Astrocyte of the spinal cord (primary cell): ENCODE measurements at regions not wholly inside any gene's neighbourhood (a gene's known extent, or its start where the extent isn't known, plus 50 kb on each side); places are given as distances from the start of the nearest gene placed in this dataset.

Experiments used
- DNase-seq: peaks from one replicate; pipeline ENCODE4 v3.0.0; 2011; ENCODE audit warnings: low read depth, low spot score
- H3K4me3 ChIP-seq: 2 replicates; pipeline ENCODE4 v1.5.1; 2011; ENCODE audit warnings: low read depth, mild to moderate bottlenecking, low read length, moderate library complexity
- in situ Hi-C: cut with HindIII; loops from 2 replicates; pipeline ENCODE4 v1.10.0; 2017; ENCODE audit warnings: low sequenced_read_pairs
- TF ChIP-seq, protein P1 (sequence below): IDR thresholded peaks from 2 replicates; pipeline ENCODE4 v1.5.1; 2012; ENCODE audit warnings: low read depth, mild to moderate bottlenecking, low read length, inconsistent platforms

DNA sequence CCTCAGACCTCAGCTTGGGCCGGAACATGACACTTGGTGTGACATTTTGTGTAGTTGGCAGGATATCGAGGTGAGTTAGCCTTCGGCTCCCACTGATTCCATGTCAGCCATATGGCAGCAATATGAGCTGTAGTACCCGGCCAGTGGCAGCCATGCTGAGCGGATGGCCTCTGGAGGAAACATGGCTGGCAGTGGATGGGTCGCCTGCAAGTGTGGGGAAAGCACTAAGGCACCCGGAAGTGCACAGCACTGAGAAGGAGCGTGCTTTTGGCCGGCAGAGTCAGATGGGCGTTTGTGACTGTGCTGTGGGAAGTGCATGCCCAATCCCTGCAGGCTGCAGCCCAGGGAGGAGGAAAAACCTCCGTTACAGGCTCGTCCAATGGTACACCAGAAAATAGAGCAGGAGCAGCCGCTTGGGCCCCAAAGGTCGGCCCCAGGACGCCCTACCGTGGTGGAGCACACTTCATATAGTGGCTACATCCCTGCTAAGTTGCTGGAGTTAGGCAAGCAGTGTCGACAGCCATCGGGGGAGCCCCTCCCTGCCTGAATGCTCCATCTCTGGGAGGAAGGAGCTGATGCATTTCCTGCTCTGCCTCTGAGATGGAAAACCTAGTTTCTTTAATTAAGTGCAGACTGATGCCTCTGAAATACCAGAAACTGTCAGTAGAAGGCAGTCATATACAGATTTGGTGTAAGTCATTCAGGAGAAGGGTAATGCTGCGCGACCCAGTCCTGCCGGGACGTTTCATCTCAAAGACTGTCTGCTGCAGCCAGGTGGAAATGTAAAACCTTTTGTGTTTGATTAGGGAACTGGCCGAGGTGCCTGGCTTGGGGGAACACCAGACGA lies 2185.8 kb upstream of the ACO1 start:
- no peak for DNase-seq
- H3K4me3 ChIP-seq: no peak overlapping the region
- in situ Hi-C loops: no loop called here
- TF ChIP-seq, protein P1, sequence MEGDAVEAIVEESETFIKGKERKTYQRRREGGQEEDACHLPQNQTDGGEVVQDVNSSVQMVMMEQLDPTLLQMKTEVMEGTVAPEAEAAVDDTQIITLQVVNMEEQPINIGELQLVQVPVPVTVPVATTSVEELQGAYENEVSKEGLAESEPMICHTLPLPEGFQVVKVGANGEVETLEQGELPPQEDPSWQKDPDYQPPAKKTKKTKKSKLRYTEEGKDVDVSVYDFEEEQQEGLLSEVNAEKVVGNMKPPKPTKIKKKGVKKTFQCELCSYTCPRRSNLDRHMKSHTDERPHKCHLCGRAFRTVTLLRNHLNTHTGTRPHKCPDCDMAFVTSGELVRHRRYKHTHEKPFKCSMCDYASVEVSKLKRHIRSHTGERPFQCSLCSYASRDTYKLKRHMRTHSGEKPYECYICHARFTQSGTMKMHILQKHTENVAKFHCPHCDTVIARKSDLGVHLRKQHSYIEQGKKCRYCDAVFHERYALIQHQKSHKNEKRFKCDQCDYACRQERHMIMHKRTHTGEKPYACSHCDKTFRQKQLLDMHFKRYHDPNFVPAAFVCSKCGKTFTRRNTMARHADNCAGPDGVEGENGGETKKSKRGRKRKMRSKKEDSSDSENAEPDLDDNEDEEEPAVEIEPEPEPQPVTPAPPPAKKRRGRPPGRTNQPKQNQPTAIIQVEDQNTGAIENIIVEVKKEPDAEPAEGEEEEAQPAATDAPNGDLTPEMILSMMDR: no peak

DNA sequence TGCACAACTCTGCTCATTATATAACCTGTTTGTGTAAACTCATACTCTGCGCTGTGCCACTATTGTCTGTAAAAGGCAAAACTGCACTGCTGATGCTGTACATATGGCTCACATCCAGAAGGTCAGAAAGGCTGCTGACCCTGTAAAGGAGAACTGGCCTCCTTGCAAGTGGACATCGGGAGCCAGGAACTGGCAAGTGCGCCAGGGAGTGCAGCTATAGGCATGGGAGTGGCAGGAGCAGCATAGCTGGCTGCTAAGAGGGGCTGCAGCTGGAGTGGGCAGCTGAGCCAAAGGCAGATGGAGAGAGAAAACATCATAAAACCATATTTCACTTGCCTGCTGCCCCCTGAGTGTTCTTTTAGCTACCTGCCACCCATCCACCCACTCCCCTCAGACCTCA lies 2183.4 kb upstream of the ACO1 start:
- H3K4me3 ChIP-seq: no peak overlapping the region
- no peak for DNase-seq
- TF ChIP-seq, protein P1: no peak
- in situ Hi-C loops: no loop called here

DNA sequence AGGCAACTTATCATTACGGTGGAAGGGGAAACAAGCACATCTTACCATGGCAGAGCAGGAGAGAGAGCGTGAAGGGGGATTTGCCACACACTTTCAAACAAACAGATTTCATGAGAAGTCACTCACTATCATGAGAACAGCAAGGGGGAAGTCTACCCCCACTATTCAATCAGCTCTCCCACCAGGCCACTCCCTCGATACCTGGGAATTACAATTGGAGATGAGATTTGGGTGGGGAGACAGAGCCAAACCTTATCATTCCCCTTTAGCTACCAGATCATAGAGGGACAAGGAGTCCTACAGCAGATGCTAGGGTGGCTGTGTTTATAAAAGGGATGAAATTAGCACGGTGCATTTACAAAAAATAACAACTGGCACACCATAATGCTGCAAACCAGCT lies 2149.4 kb upstream of the ACO1 start:
- DNase-seq: no peak
- H3K4me3 ChIP-seq: no peak overlapping the region
- in situ Hi-C loops: no loop called here
- TF ChIP-seq, protein P1: no peak

DNA sequence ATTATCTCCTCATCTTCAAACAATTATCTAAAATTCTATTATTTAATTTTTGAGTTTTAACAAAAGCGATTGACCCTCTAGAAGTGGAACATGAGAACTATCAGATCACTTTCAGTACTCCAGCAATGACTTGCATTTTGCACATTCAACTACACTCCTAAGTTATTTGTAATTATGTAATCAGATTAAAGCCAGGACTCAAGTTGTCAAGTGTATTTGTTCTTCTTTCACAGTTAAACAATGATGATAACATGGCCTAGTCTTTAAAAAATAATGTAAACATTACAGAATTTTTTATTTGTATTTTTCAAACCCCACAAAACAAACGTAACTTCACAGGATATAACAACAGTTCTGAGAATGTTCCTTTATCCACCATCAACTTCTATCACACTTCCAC lies 2148.9 kb upstream of the ACO1 start:
- TF ChIP-seq, protein P1: no peak
- H3K4me3 ChIP-seq: no peak overlapping the region
- in situ Hi-C loops: no loop called here
- no peak for DNase-seq

DNA sequence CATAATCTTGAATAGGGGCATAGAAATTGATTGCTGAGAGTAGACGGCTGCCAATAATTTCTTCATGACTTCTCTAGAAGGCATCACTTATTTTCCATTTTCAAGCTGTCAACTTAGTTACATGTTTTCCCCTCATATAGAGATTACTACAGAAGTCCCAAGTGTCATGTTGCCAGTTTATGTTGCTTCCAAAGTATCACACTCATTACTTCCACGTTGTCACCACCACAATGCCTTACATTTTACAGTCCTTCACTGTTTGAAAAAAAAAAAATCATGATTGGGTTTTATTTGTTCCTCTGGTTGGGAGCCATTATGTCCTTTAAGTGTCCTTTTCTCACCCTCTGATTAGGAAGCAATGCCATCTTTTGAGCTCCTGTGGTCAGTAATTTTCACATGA lies 2144.6 kb upstream of the ACO1 start:
- DNase-seq: no peak
- TF ChIP-seq, protein P1: no peak
- no peak overlapping the region for H3K4me3 ChIP-seq
- in situ Hi-C loops: no loop called here

DNA sequence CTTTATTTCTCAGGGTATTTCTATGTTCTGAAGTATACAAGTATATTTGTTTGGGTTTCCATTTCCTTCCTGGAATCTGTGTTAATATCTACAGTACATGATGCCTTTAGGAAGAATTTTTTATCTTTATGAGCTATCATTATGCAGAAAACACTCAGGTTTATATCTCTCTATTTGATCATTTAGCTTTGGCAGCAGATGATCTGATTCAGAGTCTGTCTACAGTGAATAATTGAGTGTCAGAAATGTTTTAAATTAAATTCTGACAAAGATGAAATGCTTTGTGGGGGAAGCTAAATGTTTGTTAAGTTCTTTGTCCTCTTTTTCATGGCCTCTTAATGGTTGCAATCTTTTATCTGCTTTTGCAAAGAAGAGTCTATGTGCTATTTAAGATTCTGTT lies 2141.0 kb upstream of the ACO1 start:
- TF ChIP-seq, protein P1: no peak
- no peak for DNase-seq
- H3K4me3 ChIP-seq: no peak overlapping the region
- in situ Hi-C loops: no loop called here
